GM21447 (cell line): ENCODE measurements at regions not wholly inside any gene's neighbourhood (a gene's known extent, or its start where the extent isn't known, plus 50 kb on each side); places are given as distances from the start of the nearest gene placed in this dataset.
"Not testable (repeated sequence)": the region's sequence is repeated elsewhere in the genome, so short reads cannot be mapped to it uniquely, and the experiment has no call there.

Experiments used
- ATAC-seq: cut with Tn5 transposase; IDR thresholded peaks from one replicate; pipeline ENCODE4 v1.9.1; 2021; ENCODE audit not compliant: unreplicated experiment

DNA sequence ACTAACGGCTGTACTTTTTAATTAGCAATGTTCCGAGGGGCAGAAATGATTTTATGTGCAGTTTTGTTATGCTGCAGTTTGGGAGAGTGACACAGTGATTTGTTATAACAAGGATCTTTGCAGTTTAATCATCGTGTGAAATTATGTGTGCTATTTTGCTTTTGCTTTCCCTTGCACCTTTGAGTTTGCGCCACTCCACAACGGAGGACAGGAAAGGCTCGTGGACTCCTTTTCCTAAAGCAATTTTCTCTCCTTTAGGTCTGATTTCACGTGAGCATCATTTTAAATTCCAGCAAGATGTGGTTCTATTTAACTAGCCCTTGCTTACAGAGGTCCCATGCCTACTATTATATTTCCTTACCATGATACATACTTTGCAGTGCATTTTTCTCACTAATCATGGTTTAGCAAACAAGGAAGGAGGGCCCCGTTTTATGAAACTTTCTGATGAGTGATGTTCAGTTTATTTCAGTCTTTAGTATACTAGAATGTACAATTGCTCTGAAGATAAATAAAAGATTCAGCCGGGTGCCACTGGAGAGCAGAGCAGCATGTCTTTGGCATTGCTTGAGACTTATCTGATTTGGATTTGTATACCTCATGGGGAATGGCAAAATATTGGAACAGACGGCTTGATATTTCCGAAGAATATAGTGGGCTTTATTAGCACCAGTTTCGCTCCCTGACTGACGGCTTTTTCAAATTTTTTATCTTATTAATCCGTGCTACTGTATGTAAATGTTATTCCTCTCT, 528.2 kb upstream of the FANCL start:
- ATAC-seq, result no peak

DNA sequence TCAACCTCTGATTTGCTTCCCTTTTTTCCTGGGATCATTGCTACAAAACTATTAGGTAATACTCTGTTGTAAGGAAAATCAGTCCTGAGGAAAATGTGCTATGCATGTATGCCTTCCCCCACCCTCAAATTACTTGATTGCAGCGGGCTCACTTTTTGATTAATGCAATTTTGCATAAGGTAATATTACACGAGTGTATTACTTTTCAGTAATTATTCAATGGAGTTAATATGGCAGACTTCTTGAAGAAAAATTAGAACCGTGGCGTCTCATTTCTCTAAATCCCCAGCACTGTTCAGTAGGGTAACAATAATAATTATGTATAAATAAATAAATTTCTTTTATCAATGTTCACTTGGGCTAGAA, 527.6 kb upstream of the FANCL start:
- no peak for ATAC-seq

DNA sequence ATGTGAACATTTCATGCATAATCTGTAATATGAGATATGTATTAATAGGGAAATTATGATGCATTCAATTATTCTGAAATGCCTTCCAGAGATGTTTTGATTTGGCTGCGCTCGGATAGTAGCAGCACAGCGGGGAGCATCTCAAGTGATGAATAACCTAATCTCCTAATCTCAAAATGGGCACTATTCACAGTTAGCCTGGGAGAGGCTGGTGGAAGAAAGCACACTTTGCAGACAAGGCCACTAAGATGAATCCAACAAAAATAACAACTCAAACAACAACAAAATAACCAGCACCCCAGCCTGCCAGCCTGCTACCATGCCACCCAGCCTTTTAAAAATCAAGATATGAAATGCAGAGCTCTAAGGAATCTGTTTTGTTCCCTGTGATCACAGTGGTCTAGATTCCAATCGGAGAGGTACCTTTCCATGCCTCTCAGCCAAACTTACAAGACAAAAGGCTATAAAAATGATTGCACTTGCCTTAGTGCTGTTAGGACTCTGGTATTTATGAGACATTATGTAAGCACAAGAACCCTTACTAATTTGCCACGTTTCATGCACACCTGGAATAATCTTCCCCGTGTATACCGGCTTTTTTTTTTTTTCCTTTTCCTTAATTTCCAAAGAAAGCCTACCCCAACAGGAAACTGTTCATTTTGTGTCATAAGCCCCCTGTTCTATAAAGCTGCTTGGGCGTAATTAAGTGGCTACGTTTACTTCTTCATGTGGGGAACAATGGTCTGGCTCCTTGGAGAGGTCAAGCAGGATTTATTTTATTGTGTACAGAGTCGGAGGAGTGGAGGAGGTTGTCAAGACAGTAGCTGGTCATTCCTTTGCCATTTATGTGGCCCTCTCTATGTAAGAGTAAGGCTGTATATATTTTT, 526.9 kb upstream of the FANCL start:
- no peak for ATAC-seq

DNA sequence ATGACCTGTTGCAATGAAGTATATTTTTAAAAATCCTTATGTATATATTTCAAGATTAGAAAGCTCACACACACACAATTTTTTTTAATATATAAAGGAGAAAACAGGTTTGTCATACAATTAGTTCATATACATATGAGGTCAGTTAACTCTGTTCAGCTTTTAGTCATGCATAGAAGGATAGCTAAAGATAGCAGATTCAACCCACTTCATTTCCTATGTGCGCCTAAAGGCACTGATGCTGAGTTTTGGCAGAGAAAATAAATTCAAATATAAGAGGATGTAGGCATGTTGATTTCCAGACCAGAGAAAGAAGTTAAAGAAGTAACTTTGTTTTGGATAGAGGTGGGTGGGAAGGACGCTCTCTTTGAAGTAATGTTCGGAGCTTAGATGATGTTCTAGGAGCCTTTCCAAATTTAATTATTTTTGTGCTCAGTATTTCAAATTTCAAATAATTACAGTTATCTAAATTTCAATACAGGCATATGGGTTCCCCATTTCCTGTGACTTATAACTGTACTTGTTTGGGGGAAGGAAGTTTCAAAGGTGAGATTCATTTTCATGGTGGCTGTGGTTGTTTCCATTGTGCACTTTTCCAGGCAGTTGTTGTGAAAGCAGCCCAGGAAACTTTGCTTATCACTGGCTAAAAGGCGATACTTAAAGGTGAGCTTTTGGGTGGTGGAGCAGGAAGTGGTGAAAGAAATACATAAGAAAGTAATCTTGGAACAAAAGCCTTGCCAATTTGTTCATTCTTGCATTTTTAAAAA, 523.4 kb upstream of the FANCL start:
- ATAC-seq, result no peak

DNA sequence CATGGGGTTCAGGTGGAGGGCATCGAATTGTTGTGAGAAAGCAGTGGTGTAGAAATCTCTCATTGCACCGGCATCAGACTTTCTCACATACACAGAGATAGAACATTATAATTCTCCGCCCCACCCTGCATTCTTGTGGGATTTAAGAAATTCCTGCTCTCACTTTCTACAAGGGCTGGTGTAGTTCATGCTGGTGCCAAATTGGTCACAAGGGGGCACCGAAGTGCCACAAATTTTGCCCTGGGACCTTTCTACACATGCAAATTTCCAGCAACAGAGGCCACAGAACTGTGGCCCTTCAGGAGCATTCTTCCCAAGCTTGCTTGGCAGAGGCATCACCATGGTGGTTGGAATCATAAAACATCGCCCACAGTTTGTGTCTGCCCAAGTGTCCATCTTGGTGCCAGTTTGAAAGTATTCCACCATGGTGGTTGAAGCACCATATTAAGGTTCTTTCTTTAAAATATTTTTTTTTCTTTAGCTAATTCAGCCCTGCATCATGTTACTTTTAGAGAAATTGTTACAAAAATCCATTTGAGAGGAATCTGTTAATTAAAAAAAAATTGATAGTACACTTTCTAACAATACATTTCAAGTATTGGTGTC, 521.2 kb upstream of the FANCL start:
- peak; percentile 73 for ATAC-seq

DNA sequence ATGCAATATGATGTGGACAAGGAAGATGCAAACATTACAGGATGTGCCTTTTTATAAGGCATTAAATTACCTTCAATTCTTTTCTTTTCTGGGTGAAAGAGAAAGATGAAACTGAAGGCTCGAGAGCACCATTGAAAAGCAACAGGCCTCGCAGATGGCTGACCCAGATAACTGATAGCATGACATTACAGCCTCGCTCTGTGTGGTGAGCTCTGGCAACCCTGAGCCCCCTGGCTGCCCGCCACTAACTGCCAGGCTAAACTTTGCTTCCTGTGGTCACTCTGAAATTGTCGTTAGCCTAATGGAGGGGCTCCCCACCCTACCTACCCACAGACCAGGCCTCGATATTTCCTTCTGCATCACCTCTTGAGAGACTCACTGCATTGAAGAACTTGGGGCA, 516.8 kb upstream of the FANCL start:
- ATAC-seq, result no peak

DNA sequence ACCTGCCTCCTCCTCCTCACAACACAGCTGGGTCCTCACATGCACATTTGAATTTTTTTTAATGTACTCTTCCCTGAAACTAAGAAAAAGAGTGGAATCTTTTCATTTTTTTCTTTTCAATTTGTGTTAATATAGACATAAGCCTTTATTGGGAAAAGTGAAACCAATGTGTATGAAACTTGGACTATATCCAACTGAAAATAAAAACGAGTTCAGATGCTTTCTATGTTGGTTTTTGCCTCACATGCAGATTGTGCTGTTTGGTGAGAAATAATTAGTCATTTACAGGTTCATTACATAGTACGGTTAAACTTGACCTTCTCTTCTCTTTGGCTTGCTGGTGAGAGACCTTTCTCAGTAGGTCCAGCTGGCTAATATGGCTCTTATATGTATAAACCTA, 515.2 kb upstream of the FANCL start:
- no peak for ATAC-seq

DNA sequence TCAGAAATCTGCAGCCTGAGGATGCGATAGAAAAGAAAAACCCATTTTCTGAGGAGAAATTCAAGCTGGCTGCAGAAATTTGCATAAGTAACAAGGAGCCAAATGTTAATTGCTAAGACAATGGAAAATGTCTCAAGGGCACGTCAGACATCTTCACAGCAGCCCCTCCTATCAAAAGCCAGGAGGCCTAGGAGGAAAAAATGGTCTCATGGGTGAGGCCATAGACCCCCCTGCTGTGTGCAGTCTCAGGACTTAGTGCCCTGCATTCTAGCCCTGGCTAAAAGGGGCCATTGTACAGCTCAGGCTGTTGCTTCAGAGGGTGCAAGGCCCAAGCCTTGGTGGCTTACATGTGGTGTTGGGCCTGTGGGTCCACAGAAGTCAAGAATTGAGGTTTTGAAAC, 511.4 kb upstream of the FANCL start:
- not testable (repeated sequence) for ATAC-seq

DNA sequence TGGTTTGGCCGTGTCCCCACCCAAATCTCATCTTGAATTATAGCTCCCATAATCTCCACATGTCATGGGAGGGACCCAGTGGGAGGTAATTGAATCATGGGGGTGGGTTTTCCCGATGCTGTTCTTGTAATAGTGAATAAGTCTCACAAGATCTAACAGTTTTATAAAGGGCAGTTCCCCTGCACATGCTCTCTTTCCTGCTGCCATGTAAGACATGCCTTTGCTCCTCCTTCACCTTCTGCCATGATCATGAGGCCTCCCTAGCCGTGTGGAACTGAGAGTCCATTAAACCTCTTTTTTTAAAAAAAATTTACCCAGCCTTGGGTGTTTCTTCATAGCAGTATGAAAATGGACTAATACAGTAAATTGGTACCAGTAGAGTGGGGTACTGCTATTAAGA, 510.6 kb upstream of the FANCL start:
- ATAC-seq, result not testable (repeated sequence)

DNA sequence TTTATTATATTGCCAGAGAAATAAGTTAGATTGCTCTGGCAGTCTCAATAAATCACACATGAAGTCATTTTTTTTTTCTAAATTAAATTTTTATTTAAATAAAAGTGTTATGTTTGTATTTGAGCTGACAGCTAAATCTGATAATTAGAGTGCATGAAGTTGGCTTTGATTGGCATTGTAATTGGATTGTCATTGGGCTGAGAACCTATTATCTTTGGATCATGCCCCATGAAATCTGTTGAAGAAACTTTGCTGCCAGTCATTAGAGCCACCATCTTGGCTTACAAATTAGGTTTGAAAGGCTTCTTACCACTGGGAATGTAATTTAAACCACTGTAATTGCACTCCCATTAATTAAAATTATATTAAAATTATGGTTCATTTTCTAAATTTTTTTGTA, 507.9 kb upstream of the FANCL start:
- ATAC-seq, result no peak

DNA sequence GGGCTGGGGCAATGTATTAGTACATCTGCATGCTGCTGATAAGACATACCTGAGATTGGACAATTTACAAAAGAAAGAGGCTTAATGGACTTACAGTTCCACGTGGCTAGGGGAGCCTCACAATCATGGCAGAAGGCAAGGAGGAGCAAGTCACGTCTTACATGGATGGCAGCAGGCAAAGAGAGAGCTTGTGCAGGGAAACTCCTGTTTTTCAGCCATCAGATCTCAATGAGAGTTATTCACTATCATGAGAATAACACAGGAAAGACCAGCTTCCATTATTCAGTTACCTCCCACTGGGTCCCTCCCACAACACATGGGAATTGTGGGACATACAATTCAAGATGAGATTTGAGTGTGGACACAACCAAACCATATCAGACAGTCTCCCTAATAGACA, 504.2 kb upstream of the FANCL start:
- ATAC-seq, result not testable (repeated sequence)

DNA sequence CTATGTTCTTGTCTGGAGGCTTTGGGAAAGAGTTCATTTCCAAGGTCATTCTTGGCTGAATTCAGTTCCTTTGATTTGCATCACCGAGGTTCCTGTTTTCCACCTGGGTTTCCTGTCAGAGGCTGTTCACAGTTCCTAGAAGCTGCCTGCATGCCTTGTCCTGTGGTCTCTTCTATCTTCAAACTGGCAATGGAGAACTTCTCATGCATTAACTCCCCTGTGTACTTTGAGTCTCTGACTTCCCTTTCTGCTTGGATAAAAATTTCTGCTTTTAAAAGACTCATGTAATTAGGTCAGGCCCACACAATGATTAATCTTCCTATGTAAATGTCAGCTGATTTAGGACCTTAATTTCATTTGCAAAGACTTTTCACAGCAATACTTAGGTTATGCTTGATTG, 499.3 kb upstream of the FANCL start:
- ATAC-seq, result no peak

DNA sequence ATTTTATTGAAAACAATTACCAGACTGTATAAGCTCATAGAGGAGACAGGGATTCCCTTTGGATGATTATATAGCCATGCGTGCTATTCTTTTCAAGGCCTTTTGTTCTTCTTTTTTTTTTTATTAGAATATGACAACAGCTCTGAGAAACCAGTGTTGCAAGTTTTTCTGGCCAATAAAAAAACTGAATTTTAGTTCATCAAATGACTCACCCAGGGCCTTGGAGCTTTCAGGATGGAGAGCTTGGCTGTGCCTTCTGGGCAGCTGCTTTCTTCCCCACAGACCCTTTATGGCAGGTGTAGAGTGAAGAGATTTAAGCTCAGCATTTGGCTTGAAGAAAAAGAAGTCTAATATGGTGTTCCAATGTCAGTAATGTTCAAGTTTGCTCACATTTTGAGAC, 497.9 kb upstream of the FANCL start:
- ATAC-seq, result no peak

DNA sequence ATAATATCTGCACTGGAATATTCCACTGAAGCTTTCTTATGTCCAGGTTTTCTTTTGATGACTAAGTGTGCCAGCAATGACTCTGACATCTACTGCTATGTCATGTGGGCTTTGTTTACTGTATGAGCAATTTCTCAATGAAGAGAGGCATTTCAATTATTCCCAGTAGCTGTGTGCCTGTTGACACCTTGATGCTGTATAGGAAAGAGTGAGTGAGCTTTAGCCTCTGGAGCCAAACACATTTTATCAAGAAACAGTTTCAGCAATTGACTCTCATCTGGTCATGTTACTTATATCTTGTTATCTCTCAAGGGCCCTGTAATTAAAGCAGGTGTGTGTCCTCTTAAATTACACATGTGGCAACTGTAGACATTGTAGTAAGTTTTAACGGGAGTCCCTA, 493.2 kb upstream of the FANCL start:
- no peak for ATAC-seq

DNA sequence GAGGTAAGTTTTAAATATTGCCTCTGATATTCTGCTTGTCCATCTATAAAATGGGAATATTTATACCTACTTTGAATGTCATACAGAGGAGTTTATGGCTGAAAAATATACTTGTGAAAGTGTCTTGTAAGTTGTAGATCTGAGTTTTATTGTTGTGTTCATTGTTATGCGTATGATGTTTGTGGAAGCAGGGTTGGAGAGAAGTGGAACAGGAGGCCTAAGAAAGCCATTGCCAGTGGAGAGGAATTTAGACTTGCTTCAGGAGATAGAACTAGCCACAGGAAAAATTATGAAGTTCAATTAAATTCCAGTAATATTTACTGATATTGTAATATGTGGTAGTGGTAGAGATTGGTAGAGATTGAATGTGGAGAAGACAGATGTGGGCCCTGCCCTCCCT, 491.9 kb upstream of the FANCL start:
- no peak for ATAC-seq

DNA sequence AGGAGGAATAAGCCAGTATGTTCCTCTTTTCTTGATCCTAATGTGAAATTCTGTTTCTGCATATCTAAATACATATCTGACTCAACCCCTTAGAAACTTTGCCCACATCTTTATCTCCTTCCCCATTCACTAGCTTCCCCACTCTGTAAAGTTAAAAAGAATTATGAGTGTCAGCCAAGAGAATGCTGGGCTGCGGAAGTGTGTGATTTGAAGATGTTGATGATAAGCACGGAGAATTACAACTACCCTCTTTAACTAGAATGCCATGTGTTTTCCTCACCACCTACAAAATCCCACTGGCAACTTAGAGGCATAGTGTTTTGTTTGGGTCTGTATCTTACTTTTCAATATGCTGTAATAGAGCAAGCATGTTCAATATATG, 490.4 kb upstream of the FANCL start:
- ATAC-seq, result no peak

DNA sequence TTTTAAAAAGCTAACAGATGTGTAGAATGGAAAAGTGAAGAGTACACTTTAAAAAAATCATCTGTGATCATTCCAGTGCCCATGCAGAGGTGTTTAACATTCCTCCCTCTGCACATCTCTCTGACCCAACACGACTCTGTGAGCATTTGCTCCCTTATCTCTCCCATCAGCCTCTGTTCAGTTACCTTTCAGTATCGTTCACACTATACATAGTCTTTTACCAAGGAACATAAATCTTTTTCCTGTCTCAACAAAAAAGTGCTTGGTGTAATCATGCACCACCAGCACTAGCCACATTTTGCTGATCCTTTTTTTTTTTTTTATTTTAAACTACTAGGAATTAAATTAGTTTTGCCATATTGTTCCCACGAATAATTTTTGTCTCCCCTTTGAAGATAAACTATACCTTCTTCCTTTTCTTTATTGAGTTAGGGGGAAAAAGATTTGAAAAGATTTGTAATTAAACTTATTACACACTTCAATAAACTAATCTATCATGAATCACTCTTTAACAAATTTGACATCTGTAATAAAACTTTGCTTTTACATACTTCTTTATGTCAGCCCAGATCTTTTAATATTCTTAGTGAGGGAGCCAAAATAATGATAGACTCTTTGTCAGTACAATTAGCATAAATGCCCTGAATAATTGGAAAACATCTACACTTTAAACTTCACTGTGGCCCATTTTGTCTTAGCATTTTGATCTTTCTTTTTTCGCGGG, 489.8 kb upstream of the FANCL start:
- no peak for ATAC-seq

DNA sequence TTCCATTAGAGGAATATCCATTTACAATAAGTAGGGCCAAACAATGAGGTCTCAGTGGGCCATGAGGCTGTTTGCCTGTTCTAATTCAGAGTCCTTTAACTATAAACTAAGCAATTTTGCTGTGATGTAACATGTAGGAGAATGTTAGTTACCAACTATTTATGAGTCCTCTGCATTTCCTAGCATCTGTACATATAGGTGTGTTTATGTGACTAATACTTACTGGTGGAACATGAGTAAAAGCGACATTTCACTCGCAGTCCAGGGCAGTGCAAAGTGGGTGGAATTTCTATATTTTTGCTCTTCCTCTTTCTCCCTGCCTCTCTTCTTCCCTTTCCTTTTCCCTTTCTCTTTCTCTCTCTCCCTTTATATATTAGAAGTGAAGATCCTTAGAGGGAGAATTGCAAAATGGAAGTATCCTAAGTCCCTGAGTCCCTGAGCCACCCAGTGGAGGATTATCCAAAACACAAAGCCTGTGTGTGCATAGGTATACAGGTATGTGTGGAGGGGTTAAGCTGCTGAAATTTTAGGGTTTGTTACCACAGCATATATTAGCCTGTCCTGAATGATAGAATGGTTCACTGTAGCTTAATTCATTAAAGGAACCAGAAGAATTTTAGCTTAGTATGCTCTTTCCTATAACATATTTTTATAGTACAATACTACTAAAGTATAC, 487.0 kb upstream of the FANCL start:
- no peak for ATAC-seq

DNA sequence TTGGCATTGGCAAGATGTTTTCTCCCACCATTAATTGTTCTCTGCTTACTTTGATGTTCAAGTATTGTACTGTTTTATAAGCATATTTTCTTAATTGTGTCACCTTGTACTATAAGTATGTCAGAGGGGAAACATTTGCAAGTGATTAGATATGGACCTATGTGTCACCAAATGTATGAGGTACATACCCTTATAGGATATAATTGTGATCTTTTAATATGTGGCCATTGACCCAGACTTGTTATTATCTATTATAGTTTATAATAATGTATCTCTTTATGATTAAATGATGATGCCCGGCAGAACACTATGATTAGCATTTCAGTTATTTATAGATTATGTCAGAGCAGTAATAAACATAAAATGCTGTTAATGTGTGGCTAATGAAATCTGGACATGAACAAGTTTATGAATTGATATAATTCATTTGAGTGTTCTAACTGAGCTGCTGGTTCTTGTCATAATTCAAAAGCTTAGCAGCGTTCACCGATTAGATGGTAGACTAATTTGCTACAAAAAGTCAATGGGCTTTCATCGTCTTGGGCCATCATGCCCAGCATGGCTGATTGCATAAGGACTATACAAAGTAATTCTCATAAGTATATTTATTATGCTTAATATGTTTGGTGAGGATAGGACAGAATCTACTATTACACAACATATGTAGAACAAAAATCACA, 480.9 kb upstream of the FANCL start:
- ATAC-seq, result no peak
